Kidney (tissue), 13 donors: ENCODE measurements at regions not wholly inside any gene's neighbourhood (a gene's known extent, or its start where the extent isn't known, plus 50 kb on each side); places are given as distances from the start of the nearest gene placed in this dataset.

Experiments
- DNase-seq, 5 donors: peaks; one replicate each; pipeline ENCODE4 v3.0.0-alpha.2; 2013 to 2020
- FAIRE-seq: peaks from 2 replicates; lab custom pipeline; 2012; peaks lifted over from hg19 to GRCh38; lab: Jason Lieb, UNC
- H3K27ac ChIP-seq, 2 donors: one replicate each; pipeline ENCODE4 v1.7.0; 2013; ENCODE audit warnings: low read depth in 2 of 2, low read length in 2 of 2, inconsistent platforms in 1 of 2
- H3K27me3 ChIP-seq: one replicate; pipeline ENCODE4 v1.7.1; 2013; ENCODE audit warnings: low read length, inconsistent platforms; ENCODE audit not compliant: control insufficient read depth, insufficient read depth
- H3K36me3 ChIP-seq, 3 donors: one replicate each; pipeline versions ENCODE4 v1.7.0 to v1.7.1; 2013; ENCODE audit warnings: low read length in 3 of 3, control low read depth in 1 of 3, inconsistent platforms in 1 of 3; ENCODE audit not compliant: insufficient read depth in 3 of 3, control insufficient read depth in 2 of 3
- H3K4me1 ChIP-seq, 3 donors: one replicate each; pipeline versions ENCODE4 v1.7.0 to v1.7.1; 2013; ENCODE audit warnings: low read length in 3 of 3, inconsistent platforms in 1 of 3, low read depth in 1 of 3; ENCODE audit not compliant: control insufficient read depth in 2 of 3, insufficient read depth in 2 of 3
- H3K4me3 ChIP-seq, 3 donors: one replicate each; pipeline versions ENCODE4 v1.7.0 to v1.8.1; 2013; ENCODE audit warnings: low read length in 3 of 3, control low read depth in 1 of 3, inconsistent platforms in 1 of 3
- H3K9ac ChIP-seq, 3 donors: one replicate each; pipeline versions ENCODE4 v1.7.0 to v1.7.1; 2013; ENCODE audit warnings: low read length in 3 of 3, control low read depth in 1 of 3, inconsistent platforms in 1 of 3
- H3K9me3 ChIP-seq, 3 donors: one replicate each; pipeline versions ENCODE4 v1.7.0 to v1.7.1; 2013; ENCODE audit warnings: low read length in 3 of 3, control low read depth in 1 of 3, inconsistent platforms in 1 of 3; ENCODE audit not compliant: control insufficient read depth in 2 of 3, insufficient read depth in 1 of 3
- CTCF ChIP-seq: IDR thresholded peaks from 3 replicates; pipeline ENCODE4 v1.5.1; 2012; ENCODE audit warnings: mild to moderate bottlenecking, moderate library complexity, borderline replicate concordance; ENCODE audit not compliant: insufficient read depth; ENCODE audit errors: extremely low read depth
- intact Hi-C: fragments of 100-400 bp; cut with DNase I; formaldehyde crosslinking; loops from one replicate; pipeline ENCODE4 v1.11.1; 2022
- donor health status: control.
- donor health status: control.
- donor health status: control.
- donor health status: control.
- donor health status: control.
- donor health status: DM: yes; HTN: yes; CAD: no.
- donor health status: Normal renal cell carcinoma (clear cell type).

GRCh38 chr15:31869686-31870307, 160.5 kb upstream of the CHRNA7 start:
- no peaks in the 10 kb centered on the region for H3K36me3 ChIP-seq
- no peaks in the 10 kb centered on the region for H3K27me3 ChIP-seq
- intact Hi-C loops, result no loop called here
- H3K27ac ChIP-seq, result no peak overlapping the region
- H3K9ac ChIP-seq, result no peak overlapping the region
- H3K4me3 ChIP-seq, result peak overlapping the region; percentile 44 to 65 (median 59)
- DNase-seq (peak; percentile 32 to 80 (median 48)), FAIRE-seq (no peak)
- no peak for TF ChIP-seq CTCF
- H3K9me3 ChIP-seq, result no peaks in the 10 kb centered on the region
- H3K4me1 ChIP-seq, result peaks cover 0 to 8% (median 0%) of the 10 kb centered on the region in 3 donors

GRCh38 chr15:31870328-31871165, 159.8 kb upstream of the CHRNA7 start, which contains the start of gene OTUD7A:
Gene OTUD7A, minus strand, starts transcription at chr15:31870673.
- peaks cover 0 to 8% (median 0%) of the 10 kb centered on the region in 3 donors for H3K4me1 ChIP-seq
- intact Hi-C loops, result no loop called here
- peak within 1 kb of the TSS; percentile 61 to 76 (median 65) for H3K4me3 ChIP-seq
- H3K27ac ChIP-seq, result peak within 1 kb of the TSS; percentile 52 to 63
- H3K36me3 ChIP-seq, result no peaks in the 10 kb centered on the region
- DNase-seq (peak; percentile 87 to 95 (median 92)), FAIRE-seq (no peak)
- peak within 1 kb of the TSS in 2 of 3 donors; percentile 44 to 63 for H3K9ac ChIP-seq
- no peak for TF ChIP-seq CTCF
- no peaks in the 10 kb centered on the region for H3K27me3 ChIP-seq
- no peaks in the 10 kb centered on the region for H3K9me3 ChIP-seq

GRCh38 chr15:31871166-31871886, 159.0 kb upstream of the CHRNA7 start:
- FAIRE-seq (peak; percentile 11), DNase-seq (no peak)
- Histone ChIP-seq H3K9me3 (no peaks in the 10 kb centered on the region), H3K4me3 (peak overlapping the region; percentile 54 to 76 (median 61)), H3K36me3 (no peaks in the 10 kb centered on the region), H3K27me3 (no peaks in the 10 kb centered on the region), H3K27ac (peak overlapping the region; percentile 24 to 63), H3K9ac (peak overlapping the region in 2 of 3 donors; percentile 44 to 63), H3K4me1 (peaks cover 0 to 8% (median 0%) of the 10 kb centered on the region in 3 donors)
- intact Hi-C loops, result no loop called here
- no peak for TF ChIP-seq CTCF
